NCI-H128 (cell line): ENCODE measurements at regions not wholly inside any gene's neighbourhood (a gene's known extent, or its start where the extent isn't known, plus 50 kb on each side); places are given as distances from the start of the nearest gene placed in this dataset.
"Not testable (repeated sequence)": the region's sequence is repeated elsewhere in the genome, so short reads cannot be mapped to it uniquely, and the experiment has no call there.

Source experiments
- DNase-seq: peaks from one replicate; lab custom pipeline; 2025; ENCODE audit not compliant: unreplicated experiment; lab: John Stamatoyannopoulos, UW

GRCh38 chr6:144932621-144933020 is 647.5 kb downstream of the UTRN start:
- no peak for DNase-seq

- no peak for DNase-seq
These were observed 650.0 kb downstream of the UTRN start for GRCh38 chr6:144935181-144935580.

GRCh38 chr6:144935661-144936060 is 650.5 kb downstream of the UTRN start:
- DNase-seq, result no peak

GRCh38 chr6:144936764-144937163 is 651.6 kb downstream of the UTRN start:
- DNase-seq, result no peak

GRCh38 chr6:144939921-144940320 is 654.8 kb downstream of the UTRN start:
- no peak for DNase-seq

- DNase-seq, result no peak
These were observed 659.0 kb downstream of the UTRN start for GRCh38 chr6:144944106-144944505.

- no peak for DNase-seq
These were observed 662.4 kb downstream of the UTRN start for GRCh38 chr6:144947398-144947976.

- no peak for DNase-seq
These were observed 666.7 kb downstream of the UTRN start for GRCh38 chr6:144951730-144952437.

- no peak for DNase-seq
These were observed 667.5 kb downstream of the UTRN start for GRCh38 chr6:144952456-144953240.

- DNase-seq, result no peak
These were observed 668.6 kb downstream of the UTRN start for GRCh38 chr6:144953552-144954240.

- DNase-seq, result no peak
These were observed 669.1 kb downstream of the UTRN start for GRCh38 chr6:144954241-144954556.

- no peak for DNase-seq
These were observed 670.3 kb downstream of the UTRN start for GRCh38 chr6:144955392-144955791.

- no peak for DNase-seq
These were observed 670.7 kb downstream of the UTRN start for GRCh38 chr6:144955859-144956258.

- DNase-seq, result not testable (repeated sequence)
These were observed 671.6 kb downstream of the UTRN start for GRCh38 chr6:144956697-144957096.

GRCh38 chr6:144957236-144957937 is 672.3 kb downstream of the UTRN start:
- DNase-seq, result no peak

- DNase-seq, result no peak
These were observed 684.0 kb downstream of the UTRN start for GRCh38 chr6:144969154-144969553.

- DNase-seq, result no peak
These were observed 684.6 kb downstream of the UTRN start for GRCh38 chr6:144969602-144970272.

GRCh38 chr6:144977250-144977864 is 692.2 kb downstream of the UTRN start:
- DNase-seq, result not testable (repeated sequence)

GRCh38 chr6:144978208-144978607 is 693.1 kb downstream of the UTRN start:
- no peak for DNase-seq

- no peak for DNase-seq
These were observed 701.1 kb downstream of the UTRN start for GRCh38 chr6:144986271-144986670.
